ENCODE measurements at regions not wholly inside any gene's neighbourhood (a gene's known extent, or its start where the extent isn't known, plus 50 kb on each side); places are given as distances from the start of the nearest gene placed in this dataset.
A peak's percentile ranks its signal among the peaks of the same experiment; 100 is the strongest.

DNA sequence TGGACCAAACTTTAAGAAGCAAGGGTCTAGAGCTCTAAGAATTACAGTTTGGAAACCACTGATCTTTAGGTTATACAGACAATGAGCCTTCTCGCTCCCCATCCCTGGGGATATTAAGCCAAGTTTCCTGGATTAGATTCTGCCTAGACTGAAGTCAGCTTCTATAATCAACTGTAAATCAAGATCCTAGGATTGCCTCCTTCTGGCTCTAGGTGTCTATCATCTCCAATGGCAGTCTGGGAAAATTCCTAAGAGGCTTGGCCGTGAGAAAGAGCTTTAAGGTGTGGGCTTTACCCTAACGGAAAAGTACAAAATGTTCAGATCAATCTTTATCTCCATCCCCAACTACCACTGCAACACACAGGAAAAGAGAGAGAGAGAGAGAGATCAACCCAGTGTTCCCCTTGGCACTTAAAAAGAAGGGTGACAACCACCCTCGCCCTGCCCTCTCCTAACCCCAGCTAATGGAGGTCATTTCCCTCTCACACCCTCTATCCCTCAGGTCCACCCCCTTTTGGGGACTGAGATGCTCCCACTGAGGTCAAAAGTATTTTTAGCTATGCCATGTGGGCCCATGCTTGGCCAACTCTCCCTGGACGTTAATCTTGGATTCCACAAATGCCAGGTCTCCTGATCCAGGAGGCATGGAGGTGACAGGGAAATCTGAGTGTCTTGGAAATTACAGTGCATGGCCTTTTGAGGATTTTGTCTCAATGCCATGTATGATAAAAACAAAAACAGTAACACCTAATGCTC, 202.8 kb upstream of the BCL6 start:
- peaks cover 3 to 68% (median 30%) of the 10 kb centered on the region in 6 donors for H3K4me1 ChIP-seq
- no peak overlapping the region for H3K4me3 ChIP-seq
- H3K27me3 ChIP-seq (replicated peaks in 1 of 7), result no peaks in the 10 kb centered on the region
- no peaks in the 10 kb centered on the region for H3K36me3 ChIP-seq
- 80 to 91% (median 90%) methylated on average over 5 of the region's 5 CpGs for WGBS, 5 donors
- DNase-seq, result no peak
- no peak overlapping the region for H3K27ac ChIP-seq
- TF ChIP-seq, protein P1, sequence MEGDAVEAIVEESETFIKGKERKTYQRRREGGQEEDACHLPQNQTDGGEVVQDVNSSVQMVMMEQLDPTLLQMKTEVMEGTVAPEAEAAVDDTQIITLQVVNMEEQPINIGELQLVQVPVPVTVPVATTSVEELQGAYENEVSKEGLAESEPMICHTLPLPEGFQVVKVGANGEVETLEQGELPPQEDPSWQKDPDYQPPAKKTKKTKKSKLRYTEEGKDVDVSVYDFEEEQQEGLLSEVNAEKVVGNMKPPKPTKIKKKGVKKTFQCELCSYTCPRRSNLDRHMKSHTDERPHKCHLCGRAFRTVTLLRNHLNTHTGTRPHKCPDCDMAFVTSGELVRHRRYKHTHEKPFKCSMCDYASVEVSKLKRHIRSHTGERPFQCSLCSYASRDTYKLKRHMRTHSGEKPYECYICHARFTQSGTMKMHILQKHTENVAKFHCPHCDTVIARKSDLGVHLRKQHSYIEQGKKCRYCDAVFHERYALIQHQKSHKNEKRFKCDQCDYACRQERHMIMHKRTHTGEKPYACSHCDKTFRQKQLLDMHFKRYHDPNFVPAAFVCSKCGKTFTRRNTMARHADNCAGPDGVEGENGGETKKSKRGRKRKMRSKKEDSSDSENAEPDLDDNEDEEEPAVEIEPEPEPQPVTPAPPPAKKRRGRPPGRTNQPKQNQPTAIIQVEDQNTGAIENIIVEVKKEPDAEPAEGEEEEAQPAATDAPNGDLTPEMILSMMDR (IDR thresholded peaks at IDR 0.05 in 8 of 11, conservative IDR thresholded peaks at IDR 0.05 in 3 of 11), result no peak
- TF ChIP-seq POLR2AphosphoS5 (IDR thresholded peaks at IDR 0.05) (no peak), POLR2A (IDR thresholded peaks at IDR 0.05) (no peak)
- H3K9me3 ChIP-seq, result no peaks in the 10 kb centered on the region
- intact Hi-C loops (cut with DNase I; ENCODE audit: low total_unique reads), result no loop called here

DNA sequence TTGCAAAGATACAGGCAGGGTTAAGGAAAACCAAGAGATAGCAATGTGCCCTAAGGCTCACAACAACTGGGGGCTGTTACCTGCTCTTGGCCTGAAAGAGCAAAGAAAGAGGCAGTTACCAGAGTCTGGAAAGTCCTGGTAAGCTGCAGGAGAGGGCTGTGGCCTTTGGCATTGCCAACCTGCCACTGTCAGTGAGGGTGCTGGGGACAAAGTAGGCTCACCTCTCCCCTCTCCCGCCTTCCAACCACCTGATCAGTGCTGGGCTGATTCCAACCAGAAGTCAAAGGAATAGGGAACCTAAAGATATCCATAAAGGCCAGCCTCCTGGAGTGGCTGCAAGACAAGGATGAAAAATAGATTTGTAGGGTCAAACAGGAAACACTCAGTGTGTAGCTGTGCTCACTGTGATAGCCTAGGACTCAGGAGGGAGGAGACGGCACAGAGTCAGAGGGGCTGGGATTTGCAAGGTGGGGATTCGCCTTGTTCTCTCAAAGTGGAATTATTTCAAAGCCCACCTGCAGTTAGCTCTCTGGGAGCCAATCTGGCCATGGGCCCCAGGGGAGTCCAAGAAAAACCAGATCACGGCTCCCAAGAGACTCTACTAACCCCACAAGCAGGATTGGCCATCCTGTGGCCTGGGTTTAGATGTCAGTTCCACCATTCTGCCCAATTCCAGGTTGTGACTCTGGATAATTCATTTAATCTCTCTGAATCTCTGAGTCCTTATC, 204.0 kb upstream of the BCL6 start:
- no peaks in the 10 kb centered on the region for H3K36me3 ChIP-seq
- 64 to 92% (median 84%) methylated on average over 4 of the region's 4 CpGs for WGBS, 5 donors
- no peaks in the 10 kb centered on the region for H3K9me3 ChIP-seq
- H3K4me1 ChIP-seq, result peaks cover 3 to 69% (median 30%) of the 10 kb centered on the region in 6 donors
- H3K4me3 ChIP-seq, result no peak overlapping the region
- no peaks in the 10 kb centered on the region for H3K27me3 ChIP-seq (replicated peaks in 1 of 7)
- DNase-seq, result no peak
- no peak for TF ChIP-seq POLR2A (IDR thresholded peaks at IDR 0.05)
- no peak for TF ChIP-seq POLR2AphosphoS5 (IDR thresholded peaks at IDR 0.05)
- TF ChIP-seq, protein P1 (IDR thresholded peaks at IDR 0.05 in 8 of 11, conservative IDR thresholded peaks at IDR 0.05 in 3 of 11), result no peak
- intact Hi-C loops (cut with DNase I; ENCODE audit: low total_unique reads), result no loop called here
- H3K27ac ChIP-seq, result no peak overlapping the region

DNA sequence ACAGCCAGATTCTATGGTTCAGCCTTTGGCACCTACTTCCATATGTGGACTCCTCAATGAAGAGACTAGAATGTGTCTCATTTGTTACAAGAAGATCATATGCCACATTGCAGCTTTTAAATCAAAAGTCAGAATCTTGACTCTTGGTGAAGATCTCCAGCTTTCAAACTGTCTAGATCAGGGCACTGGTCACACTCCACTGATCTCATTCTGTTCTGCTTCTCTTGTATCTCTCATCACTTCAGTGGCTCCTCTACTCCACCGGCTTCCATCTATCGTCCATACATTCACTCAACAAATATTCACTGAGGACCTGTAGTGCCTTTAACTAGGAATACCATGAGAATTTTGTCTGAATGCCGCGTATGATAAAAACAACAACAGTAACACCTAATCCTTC, 203.3 kb upstream of the LPP start:
- intact Hi-C loops (cut with DNase I; ENCODE audit: low total_unique reads), result no loop called here
- WGBS, 5 donors, result 75 to 94% (median 84%) methylated on average over 4 of the region's 4 CpGs
- TF ChIP-seq POLR2A (IDR thresholded peaks at IDR 0.05) (no peak), POLR2AphosphoS5 (IDR thresholded peaks at IDR 0.05) (no peak)
- TF ChIP-seq, protein P1 (IDR thresholded peaks at IDR 0.05 in 8 of 11, conservative IDR thresholded peaks at IDR 0.05 in 3 of 11), result no peak
- Histone ChIP-seq H3K4me3 (no peak overlapping the region), H3K27me3 (replicated peaks in 1 of 7) (no peaks in the 10 kb centered on the region), H3K27ac (peak overlapping the region in 1 of 8 donors; percentile 89), H3K36me3 (no peaks in the 10 kb centered on the region), H3K4me1 (peaks cover under 1 to 69% (median 25%) of the 10 kb centered on the region in 6 donors), H3K9me3 (no peaks in the 10 kb centered on the region)
- no peak for DNase-seq

Data from spleen (tissue), 11 donors.